NCI-H2171 (cell line): ENCODE measurements at regions not wholly inside any gene's neighbourhood (a gene's known extent, or its start where the extent isn't known, plus 50 kb on each side); places are given as distances from the start of the nearest gene placed in this dataset.
"Not testable (repeated sequence)": the region's sequence is repeated elsewhere in the genome, so short reads cannot be mapped to it uniquely, and the experiment has no call there.

ENCODE experiments used
- DNase-seq: peaks from one replicate; lab custom pipeline; 2025; lab: John Stamatoyannopoulos, UW

DNA sequence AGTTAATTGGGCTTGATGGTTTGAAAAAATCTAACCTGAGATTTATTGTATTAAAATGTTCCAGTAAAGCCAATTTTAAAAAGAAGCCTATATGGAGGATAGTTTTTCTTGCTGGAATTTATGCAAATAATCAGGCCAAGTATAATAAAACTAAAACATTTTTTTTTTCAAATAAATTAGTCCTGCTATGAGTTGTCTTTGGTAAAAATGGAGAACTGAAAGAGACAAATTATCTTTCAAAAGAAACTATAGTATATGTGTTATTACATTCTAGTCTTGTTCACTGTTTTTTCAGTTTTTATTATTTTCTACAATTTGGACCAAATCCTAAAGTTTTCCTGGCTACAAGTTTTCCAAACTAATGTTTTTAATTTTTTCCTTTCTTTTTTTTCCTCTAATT is 468.9 kb downstream of the UQCRFS1 start:
- no peak for DNase-seq

DNA sequence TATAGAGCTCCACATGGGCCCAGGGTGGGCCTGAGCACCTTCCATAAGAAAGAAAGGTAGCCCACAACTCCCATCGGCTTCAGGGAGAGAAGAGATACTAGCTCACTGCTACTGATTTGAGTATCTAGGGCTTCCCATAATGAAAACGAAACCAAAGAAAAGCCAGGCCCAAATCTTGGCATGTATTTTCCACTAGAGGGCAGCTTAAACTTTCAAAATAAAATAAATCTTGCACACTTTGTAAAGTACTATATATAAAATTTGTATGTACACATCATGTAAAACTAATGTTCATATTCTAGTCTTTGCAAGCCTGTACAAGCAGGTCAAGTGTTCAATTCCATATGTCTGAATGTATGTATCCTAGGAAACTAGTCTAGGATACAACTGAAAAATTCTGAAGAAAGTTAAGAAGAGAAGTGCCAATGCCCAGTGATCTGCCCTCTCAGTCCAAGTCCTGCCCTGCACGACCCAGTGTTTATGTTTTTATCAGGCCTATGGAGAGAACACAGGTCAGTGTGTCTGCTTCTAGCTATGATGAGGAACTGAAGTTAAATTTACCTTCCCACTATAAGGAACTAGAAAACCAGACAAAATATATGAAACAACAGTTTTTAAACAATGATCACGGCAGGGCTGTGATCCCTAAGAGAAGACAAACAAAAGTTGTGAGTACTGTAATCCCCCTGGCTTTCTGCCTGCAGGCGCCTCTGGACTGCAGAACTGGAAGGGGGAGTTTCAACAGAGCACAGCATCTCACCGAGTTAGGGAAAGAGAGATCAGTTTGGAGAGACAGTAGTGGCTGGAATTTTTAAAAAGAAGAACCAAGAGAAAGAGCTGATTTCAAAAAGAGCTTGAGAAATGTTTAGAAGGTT is 475.7 kb downstream of the UQCRFS1 start:
- DNase-seq: no peak

DNA sequence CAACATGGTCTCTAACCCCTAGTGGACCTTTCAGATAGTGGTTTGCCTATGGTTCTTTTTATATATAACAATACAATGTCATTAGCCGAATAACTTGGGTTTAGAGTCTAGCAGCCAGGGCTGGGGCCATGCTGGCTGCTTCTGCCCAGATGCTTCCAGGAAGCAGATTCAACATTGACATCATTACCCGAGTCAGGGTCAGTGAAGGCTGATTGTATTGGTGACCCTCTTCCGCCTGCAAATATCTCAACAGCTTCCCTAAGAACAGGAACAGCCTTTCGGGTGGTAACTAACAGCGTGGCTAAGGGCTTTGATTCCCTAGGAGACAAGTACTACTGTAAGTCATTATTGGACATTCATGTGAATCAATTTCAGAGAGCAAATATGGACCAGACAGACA is 476.4 kb downstream of the UQCRFS1 start:
- DNase-seq: no peak

DNA sequence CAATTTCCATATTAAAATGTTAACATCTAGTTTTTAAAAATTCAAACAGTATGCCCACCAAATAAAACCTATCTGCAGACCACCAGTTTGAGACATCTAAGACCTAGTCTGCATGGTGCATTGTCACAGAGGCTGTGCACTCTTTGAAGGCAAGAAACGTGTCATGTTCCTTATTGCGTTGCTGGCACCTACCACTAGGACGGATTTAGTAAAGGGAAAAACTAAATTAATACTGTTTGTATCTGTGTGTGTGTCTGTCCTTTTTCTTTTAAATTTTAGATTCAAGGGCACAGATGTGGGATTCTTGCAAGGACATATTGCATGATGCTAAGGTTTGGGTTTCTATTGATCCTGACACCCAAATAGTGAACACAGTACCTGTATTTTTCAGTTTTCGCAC is 481.4 kb downstream of the UQCRFS1 start:
- no peak for DNase-seq

DNA sequence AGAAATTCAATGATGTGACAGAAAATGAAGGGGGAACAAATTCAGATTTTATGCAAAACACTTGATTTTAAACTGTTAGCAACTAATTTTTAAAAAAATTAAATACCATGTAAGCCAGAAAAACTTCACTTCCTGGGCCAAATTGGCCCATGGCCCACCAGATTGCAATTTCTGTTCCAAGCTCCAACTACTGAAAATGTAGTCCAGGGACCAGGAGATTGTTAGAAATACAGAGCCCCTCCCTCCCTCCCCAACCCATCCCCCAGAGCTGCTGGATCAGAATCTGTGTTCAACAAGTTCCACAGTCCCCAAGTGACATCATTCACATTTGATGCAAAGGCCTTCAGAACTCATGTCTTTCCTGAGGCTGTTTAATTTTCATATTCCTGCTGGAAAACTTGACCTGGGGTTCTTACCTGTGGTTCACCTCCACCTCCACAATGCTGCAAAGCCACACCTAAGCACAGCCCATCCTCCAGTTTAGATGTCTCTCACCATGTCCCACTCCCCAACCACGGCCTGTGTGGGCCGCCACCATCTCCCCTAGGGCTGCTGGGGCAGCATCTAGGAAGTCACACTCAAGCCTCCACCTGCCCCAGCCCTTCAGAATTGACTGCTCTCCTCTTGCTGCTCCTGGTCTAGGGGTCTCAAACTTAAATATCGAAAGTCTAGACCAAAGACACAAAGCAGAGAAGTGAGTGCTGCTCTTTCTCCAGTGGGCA is 482.0 kb downstream of the UQCRFS1 start:
- no peak for DNase-seq

DNA sequence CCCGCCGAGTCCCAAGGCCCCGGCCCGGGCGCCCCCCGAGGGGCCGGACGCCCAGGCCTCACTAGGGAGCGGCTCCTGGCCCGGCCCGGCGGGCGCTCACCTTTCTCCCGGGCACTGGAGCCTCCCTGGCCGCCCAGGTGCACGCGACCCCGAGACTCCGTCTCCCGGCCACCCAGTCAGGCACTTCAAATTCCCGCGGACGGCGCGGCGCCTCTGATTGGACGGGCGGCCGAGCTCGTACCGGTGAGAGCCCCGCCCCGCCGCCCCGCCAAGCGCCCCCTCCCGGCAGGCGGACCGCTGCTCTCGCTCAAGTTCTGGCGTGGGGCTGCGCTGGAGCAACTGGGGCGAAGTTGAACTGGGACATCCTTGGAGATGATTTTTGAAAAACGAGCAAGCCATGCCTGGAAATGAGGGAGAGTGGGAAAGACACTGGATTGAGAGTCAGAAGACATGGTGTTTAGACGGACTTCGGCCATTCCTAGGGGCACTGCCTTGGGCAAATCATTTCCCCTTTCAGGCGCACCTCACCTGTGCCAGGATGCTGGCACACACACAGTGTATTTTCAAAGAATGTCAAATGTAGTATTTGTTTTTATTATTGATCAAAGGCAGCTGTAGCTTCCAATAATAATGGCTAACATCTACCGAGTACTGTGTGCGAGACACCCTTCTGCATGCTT is 485.3 kb downstream of the UQCRFS1 start:
- DNase-seq: no peak

DNA sequence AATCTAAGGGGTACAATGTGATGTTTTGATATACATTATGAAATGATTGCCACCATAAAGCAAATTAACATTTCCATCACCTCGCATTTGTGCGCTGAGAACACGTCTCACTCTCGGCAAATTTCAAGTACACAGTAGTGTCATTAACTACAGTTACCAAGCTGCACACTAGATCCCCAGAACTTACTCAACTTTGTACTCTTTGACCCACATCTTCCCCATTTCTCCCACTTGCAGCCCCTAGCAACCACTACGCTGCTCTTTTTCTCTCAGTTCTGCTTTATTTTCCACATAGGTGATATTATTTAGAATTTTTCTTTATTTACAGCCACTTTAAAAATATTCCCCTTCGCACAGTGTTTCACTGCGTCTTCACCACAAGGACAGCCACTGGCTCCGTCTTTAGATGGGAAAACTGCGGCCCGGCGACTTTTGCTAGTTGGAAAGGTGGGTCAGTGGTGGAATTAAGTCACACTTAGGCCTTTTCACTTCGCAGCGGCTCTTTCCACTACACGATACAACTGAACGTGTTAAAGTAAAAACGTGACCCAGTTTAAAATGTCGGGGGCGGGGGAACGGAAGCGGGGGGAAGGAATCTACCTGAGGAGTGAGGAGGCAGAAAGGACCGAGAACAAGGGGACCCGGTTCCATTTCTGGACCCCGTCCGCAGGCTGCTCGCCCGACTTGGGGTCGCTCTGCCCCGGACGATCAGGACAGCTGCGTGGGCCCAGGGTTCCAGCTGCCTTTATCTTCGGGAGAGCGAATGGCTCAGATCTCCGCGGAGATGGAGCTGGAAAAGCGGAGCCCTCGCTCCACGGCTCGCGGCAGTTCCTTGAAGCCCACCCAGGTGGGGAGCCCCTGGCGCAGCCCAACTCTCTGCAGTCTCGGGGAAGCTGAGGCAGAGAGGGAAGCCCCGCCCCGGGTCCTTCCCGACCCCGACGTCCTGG is 486.1 kb downstream of the UQCRFS1 start:
- DNase-seq: no peak

DNA sequence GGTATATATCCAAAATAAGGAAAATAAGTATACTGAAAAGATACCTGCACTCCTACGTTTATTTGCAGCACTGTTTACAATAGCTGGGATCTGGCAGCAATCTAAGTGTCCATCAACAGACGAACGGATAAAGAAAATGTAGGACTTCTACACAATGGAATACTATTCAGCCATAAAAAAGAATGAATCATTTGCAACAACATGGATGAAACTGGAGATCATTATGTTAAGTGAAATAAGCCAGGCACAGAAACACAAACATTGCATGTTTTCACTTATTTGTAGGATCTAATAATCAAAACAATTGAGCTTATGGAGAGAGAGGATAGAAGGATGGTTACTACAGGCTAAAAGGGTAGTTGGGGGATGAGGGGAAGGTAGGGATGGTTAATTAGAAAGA is 494.0 kb downstream of the UQCRFS1 start:
- DNase-seq: no peak

DNA sequence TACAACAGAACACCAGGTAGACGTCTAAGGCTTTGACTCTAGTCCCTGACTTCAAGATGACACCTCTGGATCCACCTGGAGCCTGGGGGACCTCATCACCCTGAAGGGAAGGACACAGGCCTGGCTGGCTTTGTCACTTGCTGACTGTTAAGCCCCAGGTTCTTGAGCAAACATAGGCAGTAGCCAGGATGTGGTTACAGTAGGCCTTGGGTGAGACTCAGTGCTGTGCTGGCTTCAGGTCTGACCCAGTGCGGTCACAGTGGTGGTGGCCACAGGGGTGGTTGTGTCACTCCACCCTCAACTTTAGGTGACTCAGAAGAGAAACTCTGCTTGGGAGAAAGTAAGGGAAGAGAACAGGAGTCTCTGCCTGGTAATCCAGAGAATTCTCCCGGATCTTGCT is 497.8 kb downstream of the UQCRFS1 start:
- no peak for DNase-seq

DNA sequence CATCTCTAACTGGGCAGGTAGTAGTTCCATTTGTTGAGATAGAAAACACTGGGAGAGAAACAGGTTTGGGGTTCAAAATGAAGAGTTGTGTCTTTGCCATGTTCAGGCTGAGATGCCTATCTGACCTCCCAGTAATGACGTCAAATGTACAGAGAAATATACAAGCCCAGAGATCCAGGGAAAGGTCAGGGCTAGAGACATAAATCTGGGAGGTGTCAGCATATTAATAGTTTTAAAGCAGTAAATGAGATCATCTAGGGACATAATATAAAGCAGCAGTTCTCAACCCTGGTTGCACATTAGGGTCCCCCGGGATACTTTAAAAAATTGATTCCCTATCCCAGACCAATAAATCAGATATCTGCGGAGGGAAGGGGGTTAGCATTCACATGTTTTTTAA is 501.5 kb downstream of the UQCRFS1 start:
- DNase-seq: no peak

DNA sequence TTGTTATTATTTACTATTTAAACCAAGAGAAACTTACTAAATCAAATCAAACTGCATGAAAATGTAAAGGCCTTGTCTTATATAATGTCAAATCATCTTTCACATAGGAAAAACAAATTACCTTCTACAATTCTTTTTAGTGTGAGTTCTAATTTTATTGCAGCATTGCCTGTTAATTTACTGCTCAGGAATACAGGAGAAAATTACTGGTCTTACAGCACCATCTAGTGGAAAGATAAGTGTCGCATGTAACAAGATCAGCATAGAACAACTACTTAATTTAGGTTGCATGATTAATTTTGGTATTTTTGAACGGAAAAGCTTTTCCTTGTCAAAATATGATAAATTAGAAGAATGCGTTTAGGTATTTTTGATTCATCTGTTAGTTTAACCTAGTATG is 502.7 kb downstream of the UQCRFS1 start:
- DNase-seq: peak; percentile 28

DNA sequence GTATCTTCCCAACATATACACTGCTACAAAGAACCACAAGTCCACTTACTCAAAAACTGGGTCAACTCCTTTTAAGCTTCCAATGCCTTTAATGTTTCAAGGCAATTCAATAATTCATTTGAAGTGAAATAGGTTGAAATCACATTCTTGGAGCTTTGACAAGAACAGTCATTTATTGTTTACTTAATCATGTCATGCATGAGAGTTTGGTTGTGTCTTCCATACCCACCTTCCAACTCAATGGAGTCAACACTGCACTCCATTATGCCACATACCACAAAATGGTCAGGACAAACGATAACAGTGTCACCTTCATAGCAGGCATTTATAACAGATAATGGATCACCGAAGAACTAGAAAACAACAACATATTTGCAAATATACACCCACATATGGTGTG is 506.3 kb downstream of the UQCRFS1 start:
- DNase-seq: no peak

DNA sequence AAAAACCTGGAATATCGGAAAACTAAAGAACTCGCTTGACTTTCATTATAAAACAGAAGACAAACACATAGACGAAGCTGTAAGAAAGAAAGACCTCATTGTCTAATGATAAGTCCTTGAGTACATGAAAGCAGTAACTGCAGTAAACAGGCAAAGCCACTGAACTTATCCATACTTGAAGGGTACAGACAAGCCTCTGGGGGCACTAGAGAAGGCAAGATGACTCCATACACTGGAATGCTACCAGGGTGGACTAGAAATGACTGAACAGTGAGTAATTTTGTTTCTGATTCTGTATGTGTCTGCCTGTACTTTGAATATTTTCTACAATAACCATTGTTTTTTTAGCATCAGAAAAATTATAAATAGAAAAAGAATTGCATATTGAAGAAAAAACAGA is 507.9 kb downstream of the UQCRFS1 start:
- no peak for DNase-seq

DNA sequence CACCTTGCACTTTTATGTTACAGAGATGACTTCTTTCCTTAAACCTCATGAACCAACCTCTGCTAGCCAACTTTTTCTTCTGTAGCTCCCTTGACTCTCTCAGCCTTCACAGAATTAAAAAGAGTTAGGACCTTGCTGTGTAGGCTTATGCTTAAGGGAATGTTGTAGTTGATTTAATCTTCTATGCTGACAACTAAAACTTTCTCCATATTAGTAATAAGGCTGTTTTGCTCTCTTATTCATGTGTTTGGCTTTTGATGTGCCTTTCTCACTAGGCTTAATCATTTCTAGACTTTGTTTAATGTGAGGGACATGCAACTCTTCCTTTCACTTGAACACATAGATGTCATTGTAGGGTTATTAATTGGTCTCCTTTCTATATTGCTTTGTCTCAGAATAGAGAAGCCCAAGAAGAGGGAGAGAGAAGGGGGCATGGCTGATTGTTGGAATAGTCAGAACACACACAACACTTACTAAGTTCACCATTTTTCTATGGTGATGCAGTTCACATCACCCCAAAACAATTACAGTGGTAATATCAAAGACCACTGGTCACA is 509.5 kb downstream of the UQCRFS1 start:
- no peak for DNase-seq

DNA sequence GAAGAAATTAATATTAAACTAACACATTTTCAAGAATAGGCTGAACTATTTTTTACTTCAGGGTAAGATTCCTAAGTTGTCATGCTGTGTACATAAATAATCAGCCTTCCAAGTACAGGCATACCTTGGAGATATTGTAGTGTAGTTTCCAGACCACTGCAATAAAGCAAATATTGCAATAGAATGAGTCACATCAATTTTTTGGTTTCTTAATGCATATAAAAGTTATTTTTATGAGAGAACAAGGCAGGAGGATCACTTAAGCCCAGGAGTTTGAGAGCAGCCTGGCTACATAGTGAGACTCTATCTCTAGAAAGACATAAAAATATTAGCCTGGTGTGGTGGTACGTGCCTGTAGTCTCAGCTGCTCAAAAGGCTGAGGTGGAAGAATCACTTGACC is 511.5 kb downstream of the UQCRFS1 start:
- DNase-seq: no peak

DNA sequence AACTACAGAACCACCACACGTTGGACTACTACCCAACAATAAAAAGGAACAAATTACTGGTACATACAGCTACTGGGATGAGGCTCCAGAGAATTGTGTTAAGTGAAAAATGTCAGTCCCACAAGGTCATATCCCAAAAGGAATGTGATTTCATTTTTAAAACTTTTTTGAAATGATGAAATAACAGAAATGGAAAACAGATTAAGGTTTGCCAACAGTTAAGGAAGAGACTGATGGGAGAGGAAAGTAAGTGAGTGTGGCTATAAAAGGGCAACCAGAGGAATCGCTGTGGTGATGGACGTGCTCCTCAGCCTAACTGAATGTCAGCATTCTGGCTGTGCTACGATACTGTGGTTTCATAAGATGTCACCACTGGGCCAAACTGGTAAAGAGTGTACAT is 512.8 kb downstream of the UQCRFS1 start:
- DNase-seq: no peak

DNA sequence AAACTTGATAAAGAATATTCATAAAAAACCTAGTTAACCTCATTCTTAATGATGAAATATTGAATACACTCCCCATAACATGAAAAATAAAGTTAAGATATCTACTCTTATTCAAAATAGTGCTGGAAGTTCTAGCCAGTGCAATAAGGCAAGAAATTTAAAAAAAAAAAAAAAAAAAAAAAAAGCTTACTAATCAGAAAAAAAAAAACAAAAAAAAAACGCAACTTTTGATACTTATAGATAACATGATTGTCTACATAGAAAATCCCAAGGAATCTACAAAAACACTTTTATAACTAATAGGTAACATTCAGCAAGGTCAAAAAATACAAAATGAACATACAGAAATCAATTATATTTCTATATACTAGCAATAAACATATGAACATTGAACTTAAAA is 515.6 kb downstream of the UQCRFS1 start:
- DNase-seq: no peak

DNA sequence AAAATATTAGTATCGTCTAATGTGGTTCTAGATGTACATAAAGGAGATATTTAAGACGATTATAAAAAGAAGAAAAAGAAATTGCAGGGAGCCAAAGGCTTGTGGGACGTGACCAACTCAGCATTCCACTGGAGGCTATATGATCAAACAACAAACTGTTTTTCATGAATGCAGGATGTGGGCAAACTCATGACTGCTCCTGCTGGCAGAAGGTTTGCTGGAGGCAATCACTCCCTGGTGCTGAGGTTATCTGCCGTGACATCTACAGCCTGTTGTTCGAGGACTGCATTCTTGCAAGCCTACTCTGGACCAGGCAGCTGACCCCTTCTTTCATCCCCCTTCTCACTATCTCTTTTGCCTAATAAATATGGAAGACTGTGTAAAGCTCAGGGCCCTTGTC is 518.1 kb downstream of the UQCRFS1 start:
- DNase-seq: no peak

DNA sequence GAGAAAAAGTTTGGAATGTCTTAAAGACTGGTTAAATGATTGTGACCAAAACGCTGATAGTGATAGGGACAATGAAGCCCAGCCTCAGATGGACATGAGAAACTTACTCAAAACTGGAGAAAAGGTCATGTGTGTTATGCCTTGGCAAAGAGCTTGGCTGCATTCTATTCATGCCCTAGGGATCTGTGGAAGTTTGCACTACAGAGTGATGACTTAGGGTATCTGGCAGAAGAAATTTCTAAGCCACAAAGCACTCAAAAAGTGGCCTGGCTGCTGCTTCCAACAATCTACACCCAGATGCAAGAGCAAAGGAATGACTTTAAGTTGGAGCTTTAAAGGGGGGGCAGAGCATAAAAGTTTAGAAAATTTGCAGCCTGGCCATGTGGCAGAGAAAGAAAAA is 521.3 kb downstream of the UQCRFS1 start:
- DNase-seq: no peak

DNA sequence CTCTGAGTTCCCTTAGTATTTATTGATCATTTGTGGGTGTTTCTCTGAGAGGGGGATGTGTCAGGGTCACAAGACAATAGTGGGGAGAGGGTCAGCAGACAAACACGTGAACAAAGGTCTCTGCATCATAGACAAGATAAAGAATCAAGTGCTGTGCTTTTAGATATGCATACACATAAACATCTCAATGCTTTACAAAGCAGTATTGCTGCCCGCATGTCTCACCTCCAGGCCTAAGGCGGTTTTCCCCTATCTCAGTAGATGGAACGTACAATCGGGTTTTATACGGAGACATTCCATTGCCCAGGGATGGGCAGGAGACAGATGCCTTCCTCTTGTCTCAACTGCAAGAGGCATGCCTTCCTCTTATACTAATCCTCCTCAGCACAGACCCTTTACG is 523.5 kb downstream of the UQCRFS1 start:
- DNase-seq: not testable (repeated sequence)

DNA sequence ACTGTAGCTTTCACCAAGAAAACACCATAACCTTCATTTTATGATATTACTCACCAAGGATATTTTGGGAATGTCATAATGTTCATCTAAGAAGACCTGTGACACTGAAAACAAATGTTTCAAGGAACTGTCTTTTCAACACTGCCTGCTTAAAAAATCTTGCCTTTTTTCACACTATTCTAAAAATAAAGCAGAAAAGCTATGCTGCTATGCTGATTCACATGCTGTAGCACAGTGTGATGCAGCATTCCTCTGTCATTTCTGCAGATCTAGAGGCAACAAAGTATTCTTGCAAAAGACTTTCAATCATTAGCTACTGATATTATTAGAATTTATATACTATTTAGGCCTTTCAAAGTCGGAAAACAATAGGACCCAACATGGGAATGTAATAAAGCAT is 525.7 kb downstream of the UQCRFS1 start:
- DNase-seq: no peak

DNA sequence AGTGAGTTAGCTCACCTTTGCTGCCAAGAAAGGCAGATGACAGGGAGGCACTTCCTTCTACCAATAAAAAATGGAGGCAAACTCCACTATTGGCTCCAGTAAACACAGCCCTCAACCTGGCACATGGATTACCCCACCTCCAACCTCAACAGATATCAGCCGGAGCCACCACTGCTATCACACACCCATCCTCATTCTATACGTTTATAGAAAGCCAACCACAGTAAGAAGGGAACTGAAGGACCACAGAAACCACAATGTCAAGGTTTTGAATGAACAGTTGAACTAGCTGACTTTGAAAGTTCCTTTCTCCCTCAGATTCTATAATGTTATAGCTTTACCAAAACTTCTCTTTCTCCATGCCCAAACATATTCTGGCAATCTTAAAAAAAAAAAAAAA is 526.2 kb downstream of the UQCRFS1 start:
- no peak for DNase-seq
